ENCODE measurements at regions not wholly inside any gene's neighbourhood (a gene's known extent, or its start where the extent isn't known, plus 50 kb on each side); places are given as distances from the start of the nearest gene placed in this dataset.

- TF ChIP-seq CTCF (conservative IDR thresholded peaks at IDR 0.05; ENCODE audit: low read length), result no peak
- TF ChIP-seq EZH2phosphoT487 (IDR thresholded peaks at IDR 0.05; ENCODE audit: borderline replicate concordance), result no peak
Measured at GRCh38 chr2:78913257-78913656, 112.2 kb upstream of the REG3G start.

Data from Loucy (cell line).